A549 (cell line): ENCODE measurements at regions not wholly inside any gene's neighbourhood (a gene's known extent, or its start where the extent isn't known, plus 50 kb on each side); places are given as distances from the start of the nearest gene placed in this dataset.

Experiments used
- ATAC-seq, 2 experiments: fragments of 200-7000 bp in 1 of 2; fragments of >200 bp in 1 of 2; cut with Nextera tagmentation in 1 of 2; cut with Tn5 transposase in 1 of 2; 3 replicates each; pipeline versions ENCODE4 v1.8.0 to v1.9.1; 2018 to 2020; ENCODE audit warnings: mild to moderate bottlenecking in 1 of 2, moderate library complexity in 1 of 2
- CTCF ChIA-PET: fragments of 300-600 bp; sonication (Branson Sonifier 250); formaldehyde crosslinking; extraction: SDS; loops from one replicate; lab custom pipeline; 2021; ENCODE audit warnings: antibody characterized with exemption, inconsistent platforms; lab: Yijun Ruan, JAX
- POLR2A ChIA-PET: fragments of 350-600 bp; formaldehyde crosslinking; extraction: SDS; loops from one replicate; lab custom pipeline; 2021; ENCODE audit warnings: antibody characterized with exemption, inconsistent platforms; lab: Yijun Ruan, JAX
- DNase-seq, 2 experiments: peaks; one replicate each; pipeline versions ENCODE4 v3.0.0 to v3.0.0-alpha.2; 2011 to 2016; ENCODE audit warnings: low read depth in 1 of 2, low spot score in 1 of 2
- FAIRE-seq: peaks from 2 replicates; lab custom pipeline; 2011; peaks lifted over from hg19 to GRCh38; lab: Jason Lieb, UNC
- H3K27ac ChIP-seq, 2 experiments: fragments of >200 bp; sonication (Bioruptor Twin); formaldehyde crosslinking; 3 replicates each; pipeline ENCODE4 v1.5.1; 2016 to 2017
- H3K4me1 ChIP-seq: fragments of >200 bp; sonication (Bioruptor Twin); formaldehyde crosslinking; 3 replicates; pipeline ENCODE4 v1.6.1; 2016
- H3K4me2 ChIP-seq: fragments of >200 bp; sonication (Bioruptor Twin); formaldehyde crosslinking; 3 replicates; pipeline ENCODE4 v1.6.1; 2016
- H3K4me3 ChIP-seq: fragments of >200 bp; sonication (Bioruptor Twin); formaldehyde crosslinking; 3 replicates; pipeline ENCODE4 v1.5.1; 2016
- H3K9me3 ChIP-seq: fragments of >200 bp; sonication (Bioruptor Twin); formaldehyde crosslinking; 3 replicates; pipeline ENCODE4 v1.6.1; 2016
- ATOH8 ChIP-seq: fragments of 250-450 bp; sonication (Bioruptor Pico); IDR thresholded peaks from 2 replicates; pipeline ENCODE4 v1.5.0; 2020; ENCODE audit warnings: low read depth, mild to moderate bottlenecking, moderate library complexity
- BHLHE40 ChIP-seq: IDR thresholded peaks from 2 replicates; pipeline ENCODE4 v1.6.1; 2012; ENCODE audit warnings: low read depth, low read length, inconsistent platforms
- CBX2 ChIP-seq: fragments of 200-600 bp; sonication (generic); IDR thresholded peaks from 2 replicates; pipeline ENCODE4 v1.6.1; 2016; ENCODE audit warnings: low read depth, mild to moderate bottlenecking, borderline replicate concordance
- CEBPB ChIP-seq, 2 experiments: fragments of >200 bp in 1 of 2; sonication (Bioruptor Twin) in 1 of 2; formaldehyde crosslinking in 1 of 2; IDR thresholded peaks; 2 replicates each; pipeline ENCODE4 v1.6.1; 2012 to 2016
- EHMT2 ChIP-seq: fragments of 200-600 bp; sonication (generic); IDR thresholded peaks from 2 replicates; pipeline ENCODE4 v1.6.1; 2016; ENCODE audit warnings: antibody characterized with exemption, low read depth, mild to moderate bottlenecking, moderate library complexity
- EP300 ChIP-seq, 2 experiments: fragments of >200 bp; sonication (Bioruptor Twin); formaldehyde crosslinking; IDR thresholded peaks; 2 replicates in 1 of 2; 3 replicates in 1 of 2; pipeline ENCODE4 v1.6.1; 2016 to 2017
- HEYL ChIP-seq: fragments of 250-450 bp; sonication (Bioruptor Pico); IDR thresholded peaks from 2 replicates; pipeline ENCODE4 v1.8.0; 2021; ENCODE audit warnings: mild to moderate bottlenecking, moderate library complexity
- HOXB13 ChIP-seq: fragments of 250-450 bp; sonication (Bioruptor Pico); IDR thresholded peaks from 2 replicates; pipeline ENCODE4 v1.5.0; 2020; ENCODE audit warnings: low read depth, mild to moderate bottlenecking, moderate library complexity
- HOXB5 ChIP-seq: fragments of 250-450 bp; sonication (Bioruptor Pico); IDR thresholded peaks from 2 replicates; pipeline ENCODE4 v1.5.0; 2020; ENCODE audit warnings: mild to moderate bottlenecking, moderate library complexity
- JUN ChIP-seq, 2 experiments: fragments of >200 bp; sonication (Bioruptor Twin); formaldehyde crosslinking; IDR thresholded peaks; 2 replicates in 1 of 2; 3 replicates in 1 of 2; pipeline ENCODE4 v1.6.1; 2016 to 2017
- MAFK ChIP-seq: fragments of 450-650 bp; IDR thresholded peaks from 2 replicates; pipeline ENCODE4 v1.6.1; 2014; ENCODE audit not compliant: partially characterized antibody
- MAX ChIP-seq: IDR thresholded peaks from 2 replicates; pipeline ENCODE4 v1.6.1; 2012
- MAZ ChIP-seq: fragments of 150-350 bp; IDR thresholded peaks from 2 replicates; pipeline ENCODE4 v1.6.1; 2014; ENCODE audit warnings: antibody characterized with exemption, low read depth, low read length, borderline replicate concordance
- NFE2L2 ChIP-seq: fragments of 150-350 bp; conservative IDR thresholded peaks from 2 replicates; pipeline ENCODE4 v1.6.1; 2014; ENCODE audit warnings: low read length
- NPAS2 ChIP-seq: fragments of 250-450 bp; sonication (Bioruptor Pico); IDR thresholded peaks from 2 replicates; pipeline ENCODE4 v1.8.0; 2022; ENCODE audit warnings: mild to moderate bottlenecking, moderate library complexity, borderline replicate concordance
- PHF8 ChIP-seq: fragments of 200-600 bp; sonication (generic); IDR thresholded peaks from 2 replicates; pipeline ENCODE4 v1.6.1; 2016; ENCODE audit warnings: low read depth, mild to moderate bottlenecking, antibody characterized with exemption, moderate library complexity, borderline replicate concordance
- POLR2AphosphoS2 ChIP-seq: conservative IDR thresholded peaks from 2 replicates; pipeline ENCODE4 v1.6.1; 2012; ENCODE audit warnings: low read length, improper control_type of control experiment, inconsistent platforms
- RAD21 ChIP-seq, 2 experiments: fragments of >200 bp in 1 of 2; sonication (Bioruptor Twin) in 1 of 2; formaldehyde crosslinking in 1 of 2; IDR thresholded peaks in 1 of 2; conservative IDR thresholded peaks in 1 of 2; 2 replicates in 1 of 2; 3 replicates in 1 of 2; pipeline ENCODE4 v1.6.1; 2012 to 2018; ENCODE audit warnings: inconsistent platforms in 1 of 2
- RCOR1 ChIP-seq: fragments of 150-350 bp; IDR thresholded peaks from 2 replicates; pipeline ENCODE4 v1.6.1; 2014; ENCODE audit warnings: antibody characterized with exemption, low read length, low read depth
- REST ChIP-seq: fragments of 200-600 bp; sonication (generic); IDR thresholded peaks from 2 replicates; pipeline ENCODE4 v1.6.1; 2016; ENCODE audit warnings: antibody characterized with exemption, mild to moderate bottlenecking, moderate library complexity
- RFX5 ChIP-seq: fragments of 450-650 bp; IDR thresholded peaks from 2 replicates; pipeline ENCODE4 v1.7.1; 2014; ENCODE audit warnings: antibody characterized with exemption, mild to moderate bottlenecking, moderate library complexity
- SMC3 ChIP-seq: fragments of >200 bp; sonication (Bioruptor Twin); formaldehyde crosslinking; IDR thresholded peaks from 3 replicates; pipeline ENCODE4 v1.6.1; 2018; ENCODE audit warnings: inconsistent platforms
- SREBF2 ChIP-seq: fragments of 450-650 bp; IDR thresholded peaks from 2 replicates; pipeline ENCODE4 v1.6.1; 2014; ENCODE audit warnings: mild to moderate bottlenecking, moderate library complexity
- TFCP2L1 ChIP-seq: fragments of 250-450 bp; sonication (Bioruptor Pico); IDR thresholded peaks from 2 replicates; pipeline ENCODE4 v1.5.0; 2021; ENCODE audit warnings: mild to moderate bottlenecking
- TP53 ChIP-seq: fragments of 250-450 bp; sonication (Bioruptor Pico); IDR thresholded peaks from 2 replicates; pipeline ENCODE4 v1.5.0; 2021; ENCODE audit warnings: mild to moderate bottlenecking, moderate library complexity
- ZFP36 ChIP-seq: fragments of 450-650 bp; IDR thresholded peaks from 2 replicates; pipeline ENCODE4 v1.6.1; 2014; ENCODE audit warnings: borderline replicate concordance; ENCODE audit not compliant: partially characterized antibody
- WGBS: methylation state at CpG from one replicate; pipeline ENCODE4 v1.1.6; 2017; ENCODE audit errors: missing lambda C conversion rate; 5-methylcytosine and 5-hydroxymethylcytosine counted together

- TF ChIP-seq REST (no peak), MAX (no peak), MAZ (no peak), MAFK (no peak), ATOH8 (no peak)
These were observed 241.5 kb upstream of the GCFC2 start (continued) for GRCh38 chr2:75952173-75952572.

GRCh38 chr2:75949385-75950030, 238.8 kb upstream of the GCFC2 start:
- TF ChIP-seq NPAS2: no peak
- no peak for TF ChIP-seq POLR2AphosphoS2
- ATAC-seq: no peak
- Histone ChIP-seq H3K9me3 (no peaks in the 10 kb centered on the region), H3K4me3 (no peak overlapping the region), H3K27ac (no peak overlapping the region), H3K4me1 (no peaks in the 10 kb centered on the region), H3K4me2 (no peak overlapping the region)
- CTCF ChIA-PET: no interaction called here
- FAIRE-seq: no peak
- POLR2A ChIA-PET: no interaction called here
- 12% methylated on average over 4 of the region's 4 CpGs for WGBS
- DNase-seq: no peak

- ATAC-seq (no peak), DNase-seq (no peak), FAIRE-seq (no peak)
- ChIA-PET CTCF (no interaction called here), POLR2A (no interaction called here)
- H3K9me3 ChIP-seq: 0 out of 3 replicates have a peak, but pooled peaks cover 3% of the 10 kb centered on the region
- H3K4me2 ChIP-seq: no peak overlapping the region
- 15% methylated on average over 4 of the region's 4 CpGs for WGBS
- H3K27ac ChIP-seq: no peak overlapping the region
- no peaks in the 10 kb centered on the region for H3K4me1 ChIP-seq
- H3K4me3 ChIP-seq: no peak overlapping the region
- TF ChIP-seq NPAS2 (no peak), TFCP2L1 (CRISPR knock-in tag) (no peak), NFE2L2 (no peak), EP300 (IDR thresholded peaks at IDR 0.05) (no peak), HOXB5 (CRISPR knock-in tag) (no peak), RFX5 (no peak), CBX2 (no peak), HEYL (CRISPR knock-in tag) (no peak), RAD21 (conservative IDR thresholded peaks at IDR 0.05 in 1 of 2, IDR thresholded peaks at IDR 0.05 in 1 of 2) (no peak), PHF8 (no peak), CEBPB (IDR thresholded peaks at IDR 0.05) (no peak)
These were observed 225.6 kb upstream of the GCFC2 start for GRCh38 chr2:75936311-75936710.

GRCh38 chr2:75932996-75933395, 222.3 kb upstream of the GCFC2 start:
- Histone ChIP-seq H3K4me2 (no peak overlapping the region), H3K27ac (no peak overlapping the region), H3K9me3 (no peaks in the 10 kb centered on the region), H3K4me3 (no peak overlapping the region), H3K4me1 (no peaks in the 10 kb centered on the region)
- DNase-seq (no peak), FAIRE-seq (no peak), ATAC-seq (no peak)
- 17% methylated on average over 2 of the region's 2 CpGs for WGBS
- ChIA-PET CTCF (interaction anchor here (1.2 to 1.4 kb wide), 2 partner anchors 12 to 442 kb away, joined by 3 to 4 read pairs; no protein-coding TSS in a partner anchor), POLR2A (no interaction called here)
- TF ChIP-seq BHLHE40: no peak
- no peak for TF ChIP-seq TFCP2L1 (CRISPR knock-in tag)
- no peak for TF ChIP-seq SREBF2
- no peak for TF ChIP-seq JUN (IDR thresholded peaks at IDR 0.05)
- TF ChIP-seq ZFP36: no peak
- no peak for TF ChIP-seq RCOR1
- TF ChIP-seq RFX5: no peak
- TF ChIP-seq SMC3: no peak
- no peak for TF ChIP-seq MAX
- TF ChIP-seq RAD21 (conservative IDR thresholded peaks at IDR 0.05 in 1 of 2, IDR thresholded peaks at IDR 0.05 in 1 of 2): no peak
- TF ChIP-seq ATOH8: no peak
- no peak for TF ChIP-seq TP53 (CRISPR knock-in tag)
- TF ChIP-seq MAZ: no peak
- no peak for TF ChIP-seq EHMT2
- no peak for TF ChIP-seq HOXB13 (CRISPR knock-in tag)
